GM23248 (cell line): ENCODE measurements at regions not wholly inside any gene's neighbourhood (a gene's known extent, or its start where the extent isn't known, plus 50 kb on each side); places are given as distances from the start of the nearest gene placed in this dataset.
"Not testable (repeated sequence)": the region's sequence is repeated elsewhere in the genome, so short reads cannot be mapped to it uniquely, and the experiment has no call there.

Experiments
- EZH2 ChIP-seq: fragments of 200-600 bp; sonication (generic); IDR thresholded peaks from 2 replicates; pipeline ENCODE4 v1.6.1; 2018; ENCODE audit warnings: antibody characterized with exemption, mild to moderate bottlenecking; ENCODE audit not compliant: insufficient read depth, poor library complexity, severe bottlenecking
- EZH2phosphoT487 ChIP-seq: fragments of 200-600 bp; sonication (generic); IDR thresholded peaks from 2 replicates; pipeline ENCODE4 v1.6.1; 2018; ENCODE audit warnings: antibody characterized with exemption, moderate library complexity, mild to moderate bottlenecking, low read depth; ENCODE audit not compliant: insufficient read depth

DNA sequence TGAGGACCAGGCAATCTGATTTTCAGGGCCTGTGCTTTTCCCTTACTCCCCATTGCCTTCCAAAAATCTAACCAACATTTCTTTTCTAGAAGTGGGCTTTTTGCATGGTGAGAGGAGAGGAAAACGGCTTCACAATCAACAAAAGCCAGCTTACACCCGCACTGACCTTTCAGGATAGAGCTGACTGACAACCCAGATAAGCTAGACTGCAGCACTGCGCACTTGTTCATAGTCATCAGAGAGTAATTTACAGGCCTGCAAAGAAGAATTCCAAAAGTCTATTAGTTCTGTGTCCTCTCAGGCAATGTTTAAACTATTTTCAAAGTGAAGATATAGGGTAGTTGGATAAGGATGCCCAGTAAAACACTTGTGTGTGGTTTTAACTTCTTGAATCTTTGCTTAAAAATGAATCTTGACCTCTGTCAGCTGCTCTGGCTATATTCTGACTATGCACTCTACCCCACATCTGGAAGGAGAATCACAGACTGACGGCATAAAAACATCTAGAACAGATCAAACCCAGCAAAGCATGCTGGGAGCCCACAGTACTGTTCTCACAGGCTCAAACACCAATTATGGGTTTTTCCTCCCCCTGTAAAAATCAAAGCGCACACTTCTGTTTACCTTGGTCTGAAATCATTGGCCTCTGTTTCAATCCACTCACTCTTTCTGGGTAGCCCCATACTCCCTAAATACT, 172.0 kb downstream of the ZNF92 start:
- TF ChIP-seq EZH2, EZH2phosphoT487: not testable (repeated sequence)
